Stromal cell of bone marrow (primary cell): ENCODE measurements at regions not wholly inside any gene's neighbourhood (a gene's known extent, or its start where the extent isn't known, plus 50 kb on each side); places are given as distances from the start of the nearest gene placed in this dataset.

Experiments used
- DNase-seq: peaks from one replicate; pipeline ENCODE4 v3.0.0-alpha.2; 2012; ENCODE audit warnings: low read depth

DNA sequence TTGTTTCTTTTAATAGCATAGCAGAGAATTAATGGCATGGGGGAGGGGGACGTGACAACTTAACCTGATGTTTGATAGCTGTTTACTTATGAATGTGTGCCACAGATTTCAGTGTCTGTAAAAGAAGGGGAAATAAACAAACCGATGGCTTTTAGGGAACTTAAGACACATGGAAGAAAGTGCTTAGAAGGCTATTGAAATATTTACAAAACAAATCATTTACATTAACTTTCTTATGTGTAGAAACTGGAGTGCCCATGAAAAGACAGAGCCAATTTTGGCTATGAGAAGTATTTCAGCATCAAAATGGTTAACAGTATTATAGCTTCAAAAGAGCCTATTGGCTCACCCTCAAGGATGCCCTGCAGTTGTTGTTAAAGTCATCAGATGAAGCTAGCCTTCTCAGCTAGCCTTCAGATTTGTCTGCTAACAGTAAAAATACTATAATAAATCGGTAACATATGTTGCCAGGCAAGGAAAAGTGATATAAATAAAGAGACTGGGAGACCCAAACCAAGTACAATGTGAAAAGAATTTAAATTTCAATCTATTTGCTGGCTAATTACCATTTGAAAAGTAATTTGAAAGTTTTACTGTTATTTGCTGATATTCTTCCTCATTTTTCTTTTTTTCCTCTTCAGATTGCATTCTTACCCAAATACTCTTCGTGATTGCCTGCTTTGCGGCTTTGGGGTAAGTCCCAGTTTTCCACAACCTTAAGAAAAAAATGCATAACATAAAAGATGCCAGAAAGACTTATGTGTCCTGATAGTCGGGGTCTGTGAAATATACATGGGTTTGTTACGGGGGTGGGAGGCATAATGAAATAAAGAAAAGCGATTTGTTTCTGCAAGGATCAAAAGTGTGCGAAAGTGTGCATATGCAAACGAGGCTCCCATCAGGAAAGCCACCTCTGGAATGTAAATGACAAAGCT is 256.4 kb downstream of the MEIS1 start:
- no peak for DNase-seq

DNA sequence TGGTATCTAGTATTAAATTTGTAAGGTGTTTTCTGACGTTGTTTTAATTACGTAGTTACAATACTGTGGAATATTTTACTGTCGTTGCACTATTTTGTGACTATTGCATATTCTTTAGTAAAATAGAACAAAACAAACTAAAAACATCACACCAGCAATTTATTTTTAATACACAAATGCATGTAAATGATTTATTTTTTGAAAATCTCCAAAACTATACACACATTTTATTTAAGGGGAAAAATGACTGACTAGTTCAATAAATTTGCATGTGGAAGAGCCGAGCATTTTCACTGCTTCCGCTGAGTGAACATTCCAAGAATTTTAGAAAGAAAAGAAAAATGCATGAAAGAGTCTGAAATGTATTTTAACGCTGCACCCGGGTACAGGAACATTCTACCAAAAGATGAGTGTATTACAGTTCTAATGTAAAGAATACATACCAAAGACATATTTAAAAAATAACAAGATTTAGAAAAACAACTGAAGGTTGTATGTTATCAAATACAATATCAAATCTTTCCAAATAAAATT is 257.7 kb downstream of the MEIS1 start:
- no peak for DNase-seq

DNA sequence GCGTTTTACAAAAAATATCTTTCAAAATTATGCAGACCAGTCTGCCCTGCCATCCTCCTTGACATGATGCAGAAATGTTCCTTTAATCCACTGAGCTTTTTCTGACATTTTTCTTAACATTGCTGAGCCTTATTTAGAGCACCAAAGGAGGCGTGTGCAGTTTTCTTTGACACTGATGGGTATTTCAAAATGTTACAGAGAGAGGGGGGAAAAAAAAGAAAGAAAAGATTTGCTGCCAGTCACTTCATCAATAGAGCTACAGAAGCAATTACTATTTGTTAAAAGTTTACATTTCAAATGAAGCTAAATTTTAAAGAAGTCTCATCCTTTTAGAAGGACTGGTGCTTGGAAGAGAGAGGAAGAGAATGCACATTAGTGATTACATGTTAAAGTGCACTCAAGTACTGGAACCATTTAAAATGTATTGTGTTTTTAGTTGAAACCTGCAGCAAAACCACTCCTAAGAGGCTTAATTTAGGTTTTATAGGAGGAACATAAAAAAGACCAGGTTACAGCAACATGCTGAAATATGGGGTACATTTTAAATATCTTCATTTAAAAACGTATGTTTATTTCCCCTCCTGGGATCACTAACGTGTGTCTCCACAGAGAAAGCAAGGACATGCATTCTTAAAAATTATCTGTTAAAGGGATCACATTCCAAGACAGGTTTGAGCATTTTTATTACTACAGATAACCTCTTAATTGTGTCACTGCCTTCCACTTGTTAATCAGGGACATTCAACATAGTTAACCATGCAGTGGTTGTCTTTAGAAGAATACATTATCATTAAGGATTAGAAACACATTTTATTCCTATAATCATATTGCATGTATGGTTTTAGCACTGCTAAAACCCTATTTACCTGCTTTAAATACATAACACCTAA is 258.4 kb downstream of the MEIS1 start:
- no peak for DNase-seq

DNA sequence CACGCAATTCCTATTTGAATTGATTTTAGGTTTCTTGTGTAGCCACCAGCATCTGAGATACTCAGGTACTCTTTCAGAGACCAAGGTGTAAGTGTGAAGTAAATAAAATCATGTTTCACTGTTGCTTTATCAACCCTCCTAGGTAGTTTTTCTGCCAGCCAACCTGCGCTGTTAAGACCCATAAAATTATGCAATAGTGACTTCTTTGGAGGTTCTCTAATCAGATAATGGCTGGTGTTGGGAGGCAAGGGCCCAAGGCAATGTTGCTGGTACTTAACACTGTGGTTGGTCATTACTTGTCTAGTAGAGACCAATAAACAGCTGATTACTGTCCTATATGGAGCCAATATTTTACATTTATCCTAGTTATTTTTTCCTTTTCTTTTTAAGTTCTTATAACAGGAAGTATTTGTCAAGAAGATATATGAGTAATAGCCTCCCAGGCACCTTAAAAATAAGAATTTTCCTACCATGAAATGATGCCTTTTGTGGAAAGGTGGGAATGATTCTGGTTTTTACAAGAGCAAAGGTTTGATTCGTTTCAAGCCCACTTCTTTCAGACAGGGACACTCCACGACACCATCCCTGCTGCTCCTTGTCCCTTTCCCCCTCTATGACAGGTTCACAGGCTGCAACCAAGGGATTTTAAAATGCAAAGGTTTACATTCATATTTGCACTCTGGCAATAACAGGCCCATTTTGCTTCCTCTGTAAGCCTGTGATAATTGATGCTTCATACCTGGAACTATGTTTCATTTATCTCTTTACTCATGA is 259.3 kb downstream of the MEIS1 start:
- no peak for DNase-seq

DNA sequence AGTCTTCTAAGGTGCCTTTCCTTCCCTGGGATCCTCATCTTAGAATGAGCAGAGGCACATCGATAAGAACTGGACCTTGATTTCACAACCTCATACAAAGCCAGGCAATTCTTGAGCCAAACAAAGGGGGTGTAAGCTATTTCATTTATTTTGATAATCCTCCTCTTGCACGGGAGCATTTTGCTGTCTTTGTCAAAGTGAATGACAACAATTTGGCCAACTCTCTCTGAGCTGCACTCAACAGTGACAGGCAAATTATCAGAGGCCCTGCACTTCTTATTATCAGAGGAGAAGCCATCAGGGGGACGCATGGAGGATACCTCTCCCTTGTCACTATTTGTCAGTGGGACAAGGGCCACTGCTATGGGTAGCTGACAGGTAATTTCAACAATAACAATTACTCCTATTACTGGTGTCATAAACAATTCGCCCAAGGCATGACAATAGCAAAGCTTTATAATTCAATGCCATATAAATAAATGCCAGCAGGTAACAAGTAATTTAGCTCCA is 260.4 kb downstream of the MEIS1 start:
- DNase-seq: no peak

- no peak for DNase-seq
These were observed 261.4 kb downstream of the MEIS1 start for GRCh38 chr2:66696374-66696773.

GRCh38 chr2:66696886-66697285 is 262.0 kb downstream of the MEIS1 start:
- no peak for DNase-seq

GRCh38 chr2:66697366-66697765 is 262.4 kb downstream of the MEIS1 start:
- DNase-seq: no peak

DNA sequence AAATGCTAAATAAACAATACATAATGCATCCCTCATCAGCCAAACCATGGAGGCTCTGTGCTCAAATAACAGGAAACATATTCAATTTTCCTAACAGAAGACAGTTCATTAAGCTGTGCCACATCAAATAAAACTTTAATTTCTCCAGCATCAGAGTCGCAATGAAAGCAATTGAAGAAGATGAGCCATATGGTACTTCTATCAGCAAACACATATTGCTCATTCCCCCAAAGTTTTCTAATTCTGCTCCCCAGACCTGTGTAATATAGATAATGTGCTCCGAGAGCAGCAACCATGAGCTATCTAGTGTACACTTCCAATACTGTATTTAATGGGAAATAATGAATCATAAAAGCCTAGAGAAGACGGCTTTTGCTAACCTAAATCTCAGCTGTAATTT is 263.2 kb downstream of the MEIS1 start:
- DNase-seq: no peak

DNA sequence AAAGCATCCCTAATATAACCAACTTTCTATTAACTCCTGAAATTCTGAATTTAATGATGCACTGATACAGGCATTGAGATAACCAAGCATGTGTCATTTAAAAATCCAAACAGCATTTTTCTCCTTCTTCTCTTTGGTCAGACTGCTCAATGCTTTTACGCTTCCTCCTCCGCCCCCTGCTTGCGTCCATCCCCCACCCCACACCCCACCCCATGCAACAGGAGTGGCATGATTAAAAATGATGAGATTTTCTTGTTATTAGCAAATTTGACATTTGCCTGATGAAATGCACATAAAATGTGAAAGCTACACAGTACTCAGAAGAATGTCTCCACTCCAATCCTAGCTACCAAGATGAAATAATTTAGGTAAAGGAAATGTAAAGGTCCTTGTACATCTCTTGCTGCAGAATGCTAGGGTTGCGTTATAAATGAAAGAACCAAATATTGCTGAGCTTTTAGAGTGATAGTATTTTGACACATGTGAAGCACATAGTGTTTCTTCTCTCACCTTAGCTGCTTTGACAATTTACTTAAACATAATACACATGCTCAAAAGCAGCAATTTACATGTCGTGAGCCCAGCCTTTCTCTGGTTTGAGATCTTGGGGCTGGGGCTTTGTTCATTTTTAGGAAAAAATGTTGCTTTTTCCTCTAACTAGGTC is 263.8 kb downstream of the MEIS1 start:
- DNase-seq: no peak

DNA sequence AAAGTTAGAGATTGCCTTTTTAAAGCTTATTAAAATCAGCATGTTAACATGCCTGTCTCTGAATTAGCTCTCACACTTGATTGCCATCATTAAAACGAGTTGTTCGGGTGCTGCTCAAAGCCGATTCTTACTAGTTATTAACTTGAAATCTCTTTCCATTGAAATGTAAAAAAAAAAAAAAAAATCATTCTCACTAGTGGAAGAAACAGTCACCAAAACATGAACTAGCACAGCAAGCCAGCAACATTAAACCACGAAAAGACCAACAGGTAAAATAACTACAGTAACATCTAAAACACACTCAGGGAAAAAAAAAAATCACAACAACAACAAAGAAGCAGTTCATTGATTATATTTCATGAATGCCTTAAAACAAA is 264.5 kb downstream of the MEIS1 start:
- DNase-seq: no peak

DNA sequence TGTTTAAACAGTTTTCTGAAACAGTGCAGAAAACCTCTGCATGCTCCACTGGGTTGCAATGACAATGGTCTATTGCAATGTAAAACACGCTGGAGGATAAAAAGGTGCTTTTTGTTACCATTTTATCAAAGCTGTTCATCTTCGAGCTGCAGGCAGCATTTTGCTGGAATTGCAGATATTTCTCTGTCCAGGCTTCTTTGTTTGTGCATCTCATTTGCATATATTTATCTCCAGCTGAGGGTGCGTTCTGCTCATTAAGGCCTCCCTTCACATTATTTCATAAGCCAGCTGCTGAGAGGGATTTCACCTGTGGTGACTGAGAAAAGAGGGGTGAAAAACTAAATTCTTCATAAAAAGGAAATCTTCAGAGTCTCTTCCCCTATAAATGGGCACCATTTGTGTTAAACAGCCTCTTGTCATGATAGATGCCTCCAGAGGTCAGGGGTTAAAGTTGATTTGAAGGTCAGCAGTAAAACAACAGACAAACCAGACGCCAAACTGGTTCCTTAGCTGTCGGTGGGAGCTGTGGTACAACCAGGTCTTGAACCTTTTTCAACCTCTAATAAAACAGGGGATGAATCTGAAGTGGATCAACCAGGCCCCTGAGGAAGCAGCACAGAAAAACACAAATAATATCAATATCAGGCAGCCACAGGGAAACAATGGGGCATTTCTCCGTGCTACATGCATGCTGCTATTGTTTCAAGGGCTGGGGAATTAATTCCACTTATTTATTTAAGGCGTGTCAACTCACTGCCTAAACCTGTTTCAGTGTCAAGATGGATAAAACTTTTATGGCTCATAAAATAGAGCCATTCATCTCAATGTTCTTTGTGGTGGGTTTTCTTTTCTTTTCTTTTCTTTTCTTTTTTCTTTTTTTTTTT is 265.1 kb downstream of the MEIS1 start:
- DNase-seq: no peak

GRCh38 chr2:66700677-66701066 is 265.7 kb downstream of the MEIS1 start:
- no peak for DNase-seq

- no peak for DNase-seq
These were observed 266.3 kb downstream of the MEIS1 start for GRCh38 chr2:66701251-66701650.

- DNase-seq: no peak
These were observed 266.7 kb downstream of the MEIS1 start for GRCh38 chr2:66701656-66702055.

DNA sequence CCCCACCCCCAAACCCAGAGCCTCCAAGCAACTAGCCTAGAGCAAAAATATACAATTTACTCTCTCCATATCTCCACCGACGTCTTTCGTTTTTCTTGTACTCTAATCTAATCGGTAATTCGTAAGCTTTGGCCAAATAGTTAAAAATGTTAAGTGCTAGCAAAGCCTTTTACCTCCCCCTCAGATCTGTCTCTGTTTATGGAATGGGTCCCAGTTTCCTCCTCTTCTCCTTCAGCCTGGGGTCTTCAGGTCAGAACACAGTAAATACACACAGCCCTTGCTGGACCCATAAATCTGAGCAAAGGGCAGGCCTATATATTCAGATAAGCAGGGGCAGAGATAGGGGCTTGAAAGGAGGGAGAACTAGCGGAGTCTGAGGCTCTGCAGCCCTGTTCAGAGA is 267.4 kb downstream of the MEIS1 start:
- no peak for DNase-seq

GRCh38 chr2:66704786-66705185 is 269.9 kb downstream of the MEIS1 start:
- no peak for DNase-seq

DNA sequence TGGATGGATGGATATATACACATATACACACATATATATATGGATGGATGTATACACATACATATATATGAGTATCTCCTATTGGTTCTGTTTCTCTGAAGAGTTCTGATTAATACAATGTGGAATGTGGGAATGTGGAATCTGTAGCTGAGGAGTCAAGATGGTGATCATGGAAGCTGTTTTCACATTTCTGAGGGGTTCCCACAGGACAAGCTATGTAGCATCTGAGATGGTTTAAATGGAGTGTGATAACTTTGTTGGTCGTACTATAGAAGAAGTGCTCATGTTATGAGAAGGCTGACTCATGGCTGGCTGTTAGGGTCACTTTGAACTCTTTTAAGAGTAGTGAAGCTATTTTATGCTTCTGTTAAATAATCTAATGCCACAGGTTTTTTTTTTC is 279.7 kb downstream of the MEIS1 start:
- DNase-seq: no peak

GRCh38 chr2:66717218-66717905 is 282.4 kb downstream of the MEIS1 start:
- DNase-seq: no peak

GRCh38 chr2:66717973-66718372 is 283.0 kb downstream of the MEIS1 start:
- DNase-seq: no peak
